GM21423 (cell line): ENCODE measurements at regions not wholly inside any gene's neighbourhood (a gene's known extent, or its start where the extent isn't known, plus 50 kb on each side); places are given as distances from the start of the nearest gene placed in this dataset.
"Not testable (repeated sequence)": the region's sequence is repeated elsewhere in the genome, so short reads cannot be mapped to it uniquely, and the experiment has no call there.

Source experiments
- ATAC-seq: cut with Tn5 transposase; IDR thresholded peaks from one replicate; pipeline ENCODE4 v1.9.1; 2021; ENCODE audit warnings: mild to moderate bottlenecking, moderate library complexity; ENCODE audit not compliant: unreplicated experiment

- no peak for ATAC-seq
Observed at GRCh38 chr9:129416821-129417539, 203.9 kb downstream of the C9orf50 start.

GRCh38 chr9:129415942-129416651 is 204.8 kb downstream of the C9orf50 start:
- ATAC-seq: no peak

- ATAC-seq: no peak
Observed at GRCh38 chr9:129414993-129415941, 205.6 kb downstream of the C9orf50 start.

GRCh38 chr9:129414377-129414992 is 206.4 kb downstream of the C9orf50 start:
- ATAC-seq: no peak

- ATAC-seq: peak; percentile 88
Observed at GRCh38 chr9:129413537-129414376, 207.1 kb downstream of the C9orf50 start.

- peak; percentile 2 for ATAC-seq
Observed at GRCh38 chr9:129412814-129413536, 207.9 kb downstream of the C9orf50 start.

GRCh38 chr9:129412176-129412813 is 208.6 kb downstream of the C9orf50 start:
- ATAC-seq: not testable (repeated sequence)

GRCh38 chr9:129411501-129412175 is 209.3 kb downstream of the C9orf50 start:
- no peak for ATAC-seq

GRCh38 chr9:129410226-129410625 is 210.7 kb downstream of the C9orf50 start:
- no peak for ATAC-seq

GRCh38 chr9:129408535-129409215 is 212.2 kb downstream of the C9orf50 start:
- no peak for ATAC-seq

GRCh38 chr9:129407905-129408452 is 212.9 kb downstream of the C9orf50 start:
- no peak for ATAC-seq

- ATAC-seq: no peak
Observed at GRCh38 chr9:129406278-129407225, 214.3 kb downstream of the C9orf50 start.

- ATAC-seq: no peak
Observed at GRCh38 chr9:129405827-129406213, 215.1 kb downstream of the C9orf50 start.

GRCh38 chr9:129405089-129405826 is 215.6 kb downstream of the C9orf50 start:
- ATAC-seq: no peak

GRCh38 chr9:129404621-129405020 is 216.3 kb downstream of the C9orf50 start:
- no peak for ATAC-seq
